Mucosa of rectum (tissue), 2 donors: ENCODE measurements at regions not wholly inside any gene's neighbourhood (a gene's known extent, or its start where the extent isn't known, plus 50 kb on each side); places are given as distances from the start of the nearest gene placed in this dataset.
A peak's percentile ranks its signal among the peaks of the same experiment; 100 is the strongest.
"Not testable (repeated sequence)": the region's sequence is repeated elsewhere in the genome, so short reads cannot be mapped to it uniquely, and the experiment has no call there.

ENCODE experiments used
- H3K27ac ChIP-seq, 2 donors: one replicate each; pipeline ENCODE4 v1.7.0; 2013; ENCODE audit warnings: inconsistent platforms in 2 of 2, low read depth in 2 of 2, low read length in 2 of 2
- H3K27me3 ChIP-seq, 2 donors: one replicate each; pipeline ENCODE4 v1.7.0; 2013; ENCODE audit warnings: low read length in 2 of 2; ENCODE audit not compliant: control insufficient read depth in 2 of 2, insufficient read depth in 2 of 2
- H3K36me3 ChIP-seq, 2 donors: one replicate each; pipeline ENCODE4 v1.7.0; 2013; ENCODE audit warnings: low read length in 2 of 2; ENCODE audit not compliant: control insufficient read depth in 2 of 2, insufficient read depth in 2 of 2
- H3K4me1 ChIP-seq, 2 donors: one replicate each; pipeline ENCODE4 v1.7.0; 2013; ENCODE audit warnings: low read length in 2 of 2, mild to moderate bottlenecking in 1 of 2; ENCODE audit not compliant: control insufficient read depth in 2 of 2, insufficient read depth in 2 of 2
- H3K4me3 ChIP-seq, 2 donors: one replicate each; pipeline ENCODE4 v1.7.0; 2013; ENCODE audit warnings: low read length in 2 of 2
- H3K9ac ChIP-seq, 2 donors: one replicate each; pipeline ENCODE4 v1.7.0; 2013; ENCODE audit warnings: low read length in 2 of 2, low read depth in 1 of 2, mild to moderate bottlenecking in 1 of 2
- H3K9me3 ChIP-seq, 2 donors: one replicate each; pipeline ENCODE4 v1.7.0; 2013; ENCODE audit warnings: low read length in 2 of 2; ENCODE audit not compliant: control insufficient read depth in 2 of 2
- donor health status: healthy.
- donor health status: Normal muscosa, but diverticular disease.

DNA sequence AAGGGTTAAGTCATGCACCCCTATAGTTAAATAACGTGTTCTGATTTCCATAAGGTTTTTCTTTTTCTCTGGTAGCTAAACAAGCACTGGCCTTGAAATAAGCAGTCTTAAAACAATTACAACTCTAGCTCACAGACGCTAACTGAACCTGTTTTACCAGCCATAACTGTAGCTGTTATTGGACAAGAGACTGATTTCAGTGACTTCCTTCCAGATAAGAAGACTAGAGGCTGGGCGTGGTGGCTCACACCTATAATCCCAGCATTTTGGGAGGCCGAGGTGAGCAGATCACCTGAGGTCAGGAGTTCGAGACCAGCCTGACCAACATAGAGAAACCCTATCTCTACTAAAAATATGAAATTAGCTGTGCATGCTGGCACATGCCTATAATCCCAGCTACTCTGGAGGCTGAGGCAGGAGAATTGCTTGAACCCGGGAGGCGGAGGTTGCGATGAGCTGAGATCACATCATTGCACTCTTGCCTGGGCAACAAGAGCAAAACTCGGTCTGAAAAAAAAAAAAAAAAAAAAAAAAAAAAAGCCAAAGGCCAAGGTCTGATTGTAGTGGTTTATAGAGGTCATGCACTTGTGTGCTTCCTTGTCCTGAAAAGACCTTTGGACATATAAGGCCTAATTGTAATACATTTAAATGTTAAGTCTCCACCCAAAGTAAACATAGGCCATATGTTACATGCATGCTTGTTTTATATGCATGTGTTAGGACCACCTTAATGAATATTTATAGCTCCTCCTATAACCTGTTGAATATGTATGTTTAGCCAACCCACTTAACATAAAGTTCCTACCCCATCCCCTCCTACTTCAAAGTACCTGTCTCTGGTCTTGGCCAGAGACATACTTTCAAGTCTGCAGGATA is 319.5 kb upstream of the CA10 start:
- no peaks in the 10 kb centered on the region for H3K36me3 ChIP-seq
- no peak overlapping the region for H3K27ac ChIP-seq
- H3K9ac ChIP-seq, result no peak overlapping the region
- H3K4me1 ChIP-seq, result peaks cover 0 to 11% of the 10 kb centered on the region in 2 donors
- no peak overlapping the region for H3K4me3 ChIP-seq
- H3K9me3 ChIP-seq, result no peaks in the 10 kb centered on the region
- H3K27me3 ChIP-seq, result no peaks in the 10 kb centered on the region

DNA sequence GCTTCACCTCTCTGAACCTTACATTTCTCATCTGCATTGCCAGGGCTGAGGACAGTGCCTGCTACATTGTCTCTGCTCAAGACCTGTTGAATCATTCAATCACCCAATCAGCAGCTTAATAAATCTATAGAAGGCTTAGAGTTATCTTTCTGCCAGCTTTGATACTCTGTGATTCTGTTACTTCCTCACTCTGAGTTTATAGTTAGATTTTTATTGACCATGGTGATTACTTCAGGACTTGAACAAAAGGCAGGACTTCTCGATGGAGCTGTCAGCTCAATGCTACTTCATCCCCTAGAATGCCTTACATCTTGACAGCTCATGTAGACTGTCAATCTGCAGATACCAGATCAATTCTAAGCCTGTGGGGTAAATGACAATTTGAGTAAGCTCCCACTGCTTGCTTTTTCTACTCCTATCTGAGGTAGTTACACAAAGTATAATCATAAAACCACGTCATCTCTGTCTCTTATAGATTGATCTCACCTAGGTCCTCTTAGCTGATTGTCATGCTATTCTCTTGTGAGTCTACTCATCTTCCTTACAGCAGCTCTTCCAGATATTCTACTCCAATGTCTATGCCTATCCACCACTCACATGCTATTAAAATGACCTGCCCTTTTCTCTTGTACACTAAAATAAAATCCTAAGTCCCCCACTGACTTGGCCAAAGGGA is 318.3 kb upstream of the CA10 start:
- H3K27me3 ChIP-seq, result no peaks in the 10 kb centered on the region
- H3K36me3 ChIP-seq, result no peaks in the 10 kb centered on the region
- no peaks in the 10 kb centered on the region for H3K9me3 ChIP-seq
- H3K27ac ChIP-seq, result peak overlapping the region in 1 of 2 donors; percentile 27
- no peak overlapping the region for H3K9ac ChIP-seq
- no peak overlapping the region for H3K4me3 ChIP-seq
- H3K4me1 ChIP-seq, result peaks cover 0 to 11% of the 10 kb centered on the region in 2 donors

GRCh38 chr17:52470553-52470952 is 312.0 kb upstream of the CA10 start:
- H3K9ac ChIP-seq, result no peak overlapping the region
- H3K4me3 ChIP-seq, result no peak overlapping the region
- H3K36me3 ChIP-seq, result no peaks in the 10 kb centered on the region
- H3K27ac ChIP-seq, result no peak overlapping the region
- H3K27me3 ChIP-seq, result no peaks in the 10 kb centered on the region
- no peaks in the 10 kb centered on the region for H3K4me1 ChIP-seq
- no peaks in the 10 kb centered on the region for H3K9me3 ChIP-seq

DNA sequence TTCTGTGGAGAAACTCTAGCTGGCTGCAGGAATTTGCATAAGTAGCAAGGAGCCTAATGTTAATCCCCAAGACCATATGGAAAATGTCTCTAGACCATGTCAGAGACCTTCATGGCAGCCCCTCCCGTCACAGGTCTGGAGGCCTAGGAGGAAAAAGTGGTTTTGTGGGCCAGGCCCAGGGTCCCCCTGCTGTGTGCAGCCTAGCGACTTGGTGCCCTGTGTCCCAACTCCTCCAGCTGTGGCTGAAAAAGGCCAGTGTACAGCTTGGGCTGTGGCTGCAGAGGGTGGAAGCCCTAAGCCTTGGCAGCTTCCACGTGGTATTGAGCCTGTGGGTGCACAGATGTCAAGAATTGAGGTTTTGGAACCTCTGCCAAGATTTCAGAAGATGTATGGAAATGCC is 306.9 kb upstream of the CA10 start:
- Histone ChIP-seq H3K9me3 (no peaks in the 10 kb centered on the region), H3K4me1 (no peaks in the 10 kb centered on the region), H3K9ac (no peak overlapping the region), H3K27ac (no peak overlapping the region), H3K27me3 (no peaks in the 10 kb centered on the region), H3K4me3 (no peak overlapping the region), H3K36me3 (no peaks in the 10 kb centered on the region)

GRCh38 chr17:52451294-52451861 is 292.9 kb upstream of the CA10 start:
- H3K9ac ChIP-seq, result no peak overlapping the region
- H3K36me3 ChIP-seq, result no peaks in the 10 kb centered on the region
- H3K4me3 ChIP-seq, result no peak overlapping the region

DNA sequence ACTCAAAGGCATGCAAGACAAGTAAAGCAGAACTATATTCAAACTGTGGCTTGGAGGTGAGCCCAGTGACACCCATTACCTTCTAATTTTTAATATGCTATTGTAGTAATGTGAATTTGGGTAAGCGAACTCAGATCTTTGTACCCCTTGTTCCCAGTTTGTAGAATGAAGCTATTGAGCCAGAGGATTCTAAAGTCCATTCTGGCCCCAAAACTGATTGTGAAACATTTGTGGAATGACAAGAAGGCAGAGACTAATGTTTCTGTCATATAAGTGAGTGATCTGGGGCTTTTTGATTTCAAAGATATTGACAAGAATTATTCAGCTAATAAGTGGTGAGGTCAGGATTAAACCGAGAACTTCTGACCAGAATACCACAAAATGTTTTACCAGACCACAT is 283.8 kb upstream of the CA10 start:
- no peaks in the 10 kb centered on the region for H3K4me1 ChIP-seq
- no peak overlapping the region for H3K27ac ChIP-seq
- H3K36me3 ChIP-seq, result no peaks in the 10 kb centered on the region
- no peak overlapping the region for H3K4me3 ChIP-seq
- no peak overlapping the region for H3K9ac ChIP-seq
- H3K9me3 ChIP-seq, result no peaks in the 10 kb centered on the region
- no peaks in the 10 kb centered on the region for H3K27me3 ChIP-seq

More at GRCh38 chr17:52451294-52451861, 292.9 kb upstream of the CA10 start:
- no peaks in the 10 kb centered on the region for H3K27me3 ChIP-seq
- no peaks in the 10 kb centered on the region for H3K9me3 ChIP-seq
- H3K4me1 ChIP-seq, result no peaks in the 10 kb centered on the region
- no peak overlapping the region for H3K27ac ChIP-seq

DNA sequence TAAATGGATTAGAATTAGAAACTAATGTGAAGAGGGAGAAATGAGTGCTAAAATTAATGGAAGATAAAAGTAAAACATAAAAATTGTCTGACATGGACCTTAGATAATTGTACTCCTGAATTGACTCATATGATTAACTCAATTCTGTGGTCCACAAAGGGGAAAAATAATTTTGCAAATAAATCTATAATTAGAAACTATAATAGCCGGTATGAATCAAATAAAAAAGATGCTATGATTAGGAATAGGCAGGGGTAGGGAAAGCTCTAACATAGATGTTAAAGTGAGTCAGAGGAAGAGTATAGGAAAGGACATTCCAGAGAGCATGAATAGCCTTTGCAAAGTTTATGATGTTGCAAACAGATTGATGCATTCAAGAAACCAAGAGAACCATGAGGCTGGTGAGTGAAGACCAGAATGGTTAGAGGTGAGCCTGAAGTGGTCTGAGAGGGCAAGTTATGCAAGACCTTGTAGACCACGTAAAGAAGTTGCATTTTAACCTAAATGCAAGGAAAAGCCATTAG is 262.1 kb upstream of the CA10 start:
- Histone ChIP-seq H3K4me1 (no peaks in the 10 kb centered on the region), H3K9ac (no peak overlapping the region), H3K27ac (no peak overlapping the region), H3K27me3 (no peaks in the 10 kb centered on the region), H3K9me3 (no peaks in the 10 kb centered on the region), H3K4me3 (no peak overlapping the region), H3K36me3 (no peaks in the 10 kb centered on the region)

GRCh38 chr17:52419229-52419641 is 260.7 kb upstream of the CA10 start:
- H3K36me3 ChIP-seq, result no peaks in the 10 kb centered on the region
- no peaks in the 10 kb centered on the region for H3K9me3 ChIP-seq
- H3K4me3 ChIP-seq, result no peak overlapping the region
- H3K4me1 ChIP-seq, result no peaks in the 10 kb centered on the region
- H3K9ac ChIP-seq, result no peak overlapping the region
- H3K27ac ChIP-seq, result no peak overlapping the region
- no peaks in the 10 kb centered on the region for H3K27me3 ChIP-seq

- Histone ChIP-seq H3K27ac (no peak overlapping the region), H3K4me1 (no peaks in the 10 kb centered on the region), H3K4me3 (no peak overlapping the region), H3K36me3 (no peaks in the 10 kb centered on the region), H3K9me3 (no peaks in the 10 kb centered on the region), H3K9ac (no peak overlapping the region), H3K27me3 (no peaks in the 10 kb centered on the region)
These were observed 252.3 kb upstream of the CA10 start for GRCh38 chr17:52410781-52411180.

- H3K9me3 ChIP-seq, H3K27ac ChIP-seq, H3K36me3 ChIP-seq, H3K9ac ChIP-seq, H3K4me3 ChIP-seq, H3K4me1 ChIP-seq, H3K27me3 ChIP-seq: not testable (repeated sequence)
These were observed 250.7 kb upstream of the CA10 start for GRCh38 chr17:52409222-52409621.
